GM21529 (cell line): ENCODE measurements at regions not wholly inside any gene's neighbourhood (a gene's known extent, or its start where the extent isn't known, plus 50 kb on each side); places are given as distances from the start of the nearest gene placed in this dataset.
A peak's percentile ranks its signal among the peaks of the same experiment; 100 is the strongest.

Experiments
- ATAC-seq: cut with Tn5 transposase; IDR thresholded peaks from one replicate; pipeline ENCODE4 v1.9.1; 2021; ENCODE audit not compliant: unreplicated experiment

- ATAC-seq, result no peak
Measured at GRCh38 chr4:147303873-147304229, 177.0 kb upstream of the EDNRA start.

- no peak for ATAC-seq
Measured at GRCh38 chr4:147307896-147308674, 172.8 kb upstream of the EDNRA start.

- no peak for ATAC-seq
Measured at GRCh38 chr4:147309434-147309833, 171.5 kb upstream of the EDNRA start.

GRCh38 chr4:147310312-147310711, 170.6 kb upstream of the EDNRA start:
- ATAC-seq, result no peak

- no peak for ATAC-seq
Measured at GRCh38 chr4:147311956-147312355, 168.9 kb upstream of the EDNRA start.

GRCh38 chr4:147312376-147313046, 168.4 kb upstream of the EDNRA start:
- ATAC-seq, result no peak

GRCh38 chr4:147313108-147313507, 167.8 kb upstream of the EDNRA start:
- ATAC-seq, result no peak

- no peak for ATAC-seq
Measured at GRCh38 chr4:147318586-147318985, 162.3 kb upstream of the EDNRA start.

- ATAC-seq, result no peak
Measured at GRCh38 chr4:147325571-147325981, 155.3 kb upstream of the EDNRA start.

- no peak for ATAC-seq
Measured at GRCh38 chr4:147326591-147326990, 154.3 kb upstream of the EDNRA start.

- ATAC-seq, result no peak
Measured at GRCh38 chr4:147327322-147327721, 153.6 kb upstream of the EDNRA start.

GRCh38 chr4:147328189-147328588, 152.7 kb upstream of the EDNRA start:
- no peak for ATAC-seq

- ATAC-seq, result no peak
Measured at GRCh38 chr4:147328756-147329446, 152.0 kb upstream of the EDNRA start.

GRCh38 chr4:147332091-147332490, 148.8 kb upstream of the EDNRA start:
- no peak for ATAC-seq

- no peak for ATAC-seq
Measured at GRCh38 chr4:147334478-147334877, 146.4 kb upstream of the EDNRA start.

- ATAC-seq, result no peak
Measured at GRCh38 chr4:147335183-147335582, 145.7 kb upstream of the EDNRA start.

GRCh38 chr4:147336252-147336651, 144.6 kb upstream of the EDNRA start:
- no peak for ATAC-seq

GRCh38 chr4:147339100-147339499, 141.8 kb upstream of the EDNRA start:
- ATAC-seq, result no peak

GRCh38 chr4:147340111-147340510, 140.8 kb upstream of the EDNRA start:
- peak; percentile 10 for ATAC-seq

- ATAC-seq, result peak; percentile 49
Measured at GRCh38 chr4:147340591-147341120, 140.2 kb upstream of the EDNRA start.

GRCh38 chr4:147343692-147344091, 137.2 kb upstream of the EDNRA start:
- no peak for ATAC-seq

GRCh38 chr4:147345662-147346061, 135.2 kb upstream of the EDNRA start:
- ATAC-seq, result no peak
